SK-N-SH treated with all-trans-retinoic acid at 6 μM for 48 hours (cell line): ENCODE measurements at regions not wholly inside any gene's neighbourhood (a gene's known extent, or its start where the extent isn't known, plus 50 kb on each side); places are given as distances from the start of the nearest gene placed in this dataset.

Experiments
- ZFP3 ChIP-seq: fragments of 250-450 bp; sonication (Bioruptor Pico); IDR thresholded peaks from 2 replicates; pipeline ENCODE4 v1.5.0; 2020; ENCODE audit warnings: mild to moderate bottlenecking, moderate library complexity
- ZNF8 ChIP-seq: fragments of 450-650 bp; formaldehyde crosslinking; IDR thresholded peaks from 2 replicates; pipeline ENCODE4 v1.5.0; 2020; ENCODE audit warnings: mild to moderate bottlenecking, moderate library complexity

GRCh38 chr5:38121420-38121819, 136.9 kb upstream of the EGFLAM start:
- TF ChIP-seq ZFP3 (no peak), ZNF8 (no peak)
